ENCODE measurements at regions not wholly inside any gene's neighbourhood (a gene's known extent, or its start where the extent isn't known, plus 50 kb on each side); places are given as distances from the start of the nearest gene placed in this dataset.

DNA sequence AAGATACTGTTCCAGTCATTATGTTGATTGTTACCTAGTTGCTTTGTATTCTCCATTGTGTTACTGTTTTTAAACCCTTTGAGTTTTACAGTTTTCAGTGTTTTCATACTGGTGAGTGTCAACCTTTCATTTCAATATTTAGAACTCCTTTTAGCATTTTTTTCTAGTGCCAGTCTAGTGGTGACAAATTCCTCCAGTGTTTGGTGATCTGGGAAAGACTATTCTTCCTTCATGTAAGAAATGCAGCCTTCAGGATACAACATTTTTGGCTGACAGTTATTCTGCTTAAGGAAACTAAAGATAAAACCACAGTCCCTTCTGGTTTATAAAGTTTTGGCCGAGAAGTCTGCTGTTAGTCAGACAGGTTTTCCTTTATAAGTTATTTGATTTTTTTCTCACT, 143.8 kb downstream of the ETAA1 start:
- no peaks in the 10 kb centered on the region for H3K36me3 ChIP-seq
- no peaks in the 10 kb centered on the region for H3K27me3 ChIP-seq
- no peak overlapping the region for H3K27ac ChIP-seq
- no peak for ATAC-seq
- no peak for DNase-seq
- TF ChIP-seq, protein P1, sequence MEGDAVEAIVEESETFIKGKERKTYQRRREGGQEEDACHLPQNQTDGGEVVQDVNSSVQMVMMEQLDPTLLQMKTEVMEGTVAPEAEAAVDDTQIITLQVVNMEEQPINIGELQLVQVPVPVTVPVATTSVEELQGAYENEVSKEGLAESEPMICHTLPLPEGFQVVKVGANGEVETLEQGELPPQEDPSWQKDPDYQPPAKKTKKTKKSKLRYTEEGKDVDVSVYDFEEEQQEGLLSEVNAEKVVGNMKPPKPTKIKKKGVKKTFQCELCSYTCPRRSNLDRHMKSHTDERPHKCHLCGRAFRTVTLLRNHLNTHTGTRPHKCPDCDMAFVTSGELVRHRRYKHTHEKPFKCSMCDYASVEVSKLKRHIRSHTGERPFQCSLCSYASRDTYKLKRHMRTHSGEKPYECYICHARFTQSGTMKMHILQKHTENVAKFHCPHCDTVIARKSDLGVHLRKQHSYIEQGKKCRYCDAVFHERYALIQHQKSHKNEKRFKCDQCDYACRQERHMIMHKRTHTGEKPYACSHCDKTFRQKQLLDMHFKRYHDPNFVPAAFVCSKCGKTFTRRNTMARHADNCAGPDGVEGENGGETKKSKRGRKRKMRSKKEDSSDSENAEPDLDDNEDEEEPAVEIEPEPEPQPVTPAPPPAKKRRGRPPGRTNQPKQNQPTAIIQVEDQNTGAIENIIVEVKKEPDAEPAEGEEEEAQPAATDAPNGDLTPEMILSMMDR (IDR thresholded peaks at IDR 0.05): no peak
- 69 to 84% methylated on average over 1 of the region's 1 CpG for WGBS, 2 donors
- intact Hi-C loops (cut with DNase I): no loop called here
- no peaks in the 10 kb centered on the region for H3K4me1 ChIP-seq
- peaks cover 0 to 52% (median 10%) of the 10 kb centered on the region in 11 donors for H3K9me3 ChIP-seq
- H3K4me3 ChIP-seq: no peak overlapping the region

DNA sequence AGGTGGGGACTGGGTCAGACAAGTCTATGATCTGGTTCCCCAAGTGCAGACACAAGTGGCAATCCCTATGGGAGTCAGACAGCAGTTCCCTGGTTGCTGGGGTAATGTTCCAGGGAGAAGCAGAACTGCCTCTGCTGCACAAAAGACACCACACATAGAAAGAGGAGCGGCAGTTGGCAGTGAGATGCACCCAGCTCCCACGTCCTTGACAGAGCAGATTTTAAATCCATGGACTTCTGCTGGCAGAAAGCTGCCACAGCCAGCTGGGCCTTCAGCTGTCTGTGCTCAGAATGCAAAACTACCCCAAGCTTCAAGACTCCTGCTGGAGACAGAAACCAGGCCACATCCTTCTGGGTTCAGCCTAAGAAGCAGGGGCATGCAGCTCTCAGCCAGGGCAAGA, 147.2 kb downstream of the ETAA1 start:
- H3K4me3 ChIP-seq: no peak overlapping the region
- no peak for DNase-seq
- TF ChIP-seq, protein P1 (IDR thresholded peaks at IDR 0.05): no peak
- H3K27ac ChIP-seq: no peak overlapping the region
- no peaks in the 10 kb centered on the region for H3K4me1 ChIP-seq
- ATAC-seq: no peak
- H3K27me3 ChIP-seq: no peaks in the 10 kb centered on the region
- H3K36me3 ChIP-seq: no peaks in the 10 kb centered on the region
- 36 to 91% methylated on average over 2 of the region's 2 CpGs for WGBS, 2 donors
- H3K9me3 ChIP-seq: peaks cover 0 to 29% (median 6%) of the 10 kb centered on the region in 11 donors
- intact Hi-C loops (cut with DNase I): no loop called here

DNA sequence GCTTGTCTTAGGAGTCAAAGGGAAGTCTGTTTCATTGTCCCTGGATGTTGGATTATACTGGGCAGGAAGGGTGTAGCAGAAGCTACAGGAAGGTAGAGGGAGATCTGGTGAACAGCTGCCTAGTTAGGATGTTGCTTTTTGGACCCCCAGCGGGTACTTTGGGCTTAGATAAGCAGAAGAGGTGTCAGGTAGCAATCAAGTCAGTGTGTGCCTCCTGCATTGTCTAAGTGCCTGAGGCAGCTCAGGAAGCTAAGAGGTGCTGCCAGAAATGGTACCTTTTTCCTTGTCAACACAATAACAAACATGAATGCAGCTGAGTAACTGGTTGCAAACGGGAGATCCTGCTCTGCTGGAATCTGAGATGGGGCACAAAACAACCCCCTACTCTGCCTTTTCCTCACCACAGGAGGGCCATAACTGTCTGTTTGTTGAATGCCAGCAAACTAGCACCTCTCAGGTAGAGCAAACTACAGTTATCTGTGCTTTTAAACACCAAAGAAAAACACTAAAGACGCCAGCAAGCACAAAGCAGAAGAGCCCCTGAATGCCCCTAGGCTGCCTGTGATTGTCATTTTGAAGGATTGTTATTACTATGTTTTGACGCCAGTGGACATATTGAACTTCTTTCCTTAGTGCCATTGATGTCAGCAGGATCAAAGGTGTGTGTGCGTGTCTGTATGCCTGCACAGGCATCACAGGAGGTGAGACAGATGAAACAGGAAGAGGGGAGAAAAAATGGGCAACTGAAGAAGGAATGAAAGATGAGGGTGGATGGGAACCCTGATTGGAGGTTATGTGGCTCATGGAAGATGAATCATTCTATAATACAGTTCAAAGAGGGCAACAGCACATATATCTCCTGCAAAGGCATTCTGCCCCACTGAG, 151.4 kb downstream of the ETAA1 start:
- WGBS, 2 donors: 48 to 59% methylated on average over 5 of the region's 5 CpGs
- Histone ChIP-seq H3K27ac (no peak overlapping the region), H3K9me3 (no peaks in the 10 kb centered on the region), H3K4me1 (no peaks in the 10 kb centered on the region), H3K36me3 (no peaks in the 10 kb centered on the region), H3K27me3 (no peaks in the 10 kb centered on the region), H3K4me3 (no peak overlapping the region)
- TF ChIP-seq, protein P1 (IDR thresholded peaks at IDR 0.05): no peak
- intact Hi-C loops (cut with DNase I): no loop called here
- ATAC-seq (no peak), DNase-seq (no peak)

DNA sequence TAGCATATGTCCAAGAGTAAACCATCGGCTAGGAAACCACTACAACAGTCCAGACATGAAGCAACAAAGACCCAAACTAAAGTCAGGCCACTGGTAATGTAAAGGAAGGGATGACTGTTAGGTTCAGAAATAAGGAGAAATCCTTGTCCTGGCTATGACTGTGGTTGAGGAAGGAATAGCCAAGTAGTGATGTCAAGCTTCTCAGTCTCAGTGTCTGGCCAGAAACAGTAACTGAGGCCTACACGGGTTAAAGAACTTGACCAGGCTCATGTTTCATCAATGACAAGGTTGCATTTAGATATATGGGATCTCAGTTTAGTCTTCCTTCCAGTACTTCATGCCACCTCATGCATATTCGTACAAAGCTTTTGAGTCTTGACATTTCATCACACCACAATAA, 162.0 kb downstream of the ETAA1 start:
- TF ChIP-seq, protein P1 (IDR thresholded peaks at IDR 0.05): no peak
- WGBS, 2 donors: 83% methylated on average over 3 of the region's 3 CpGs
- Histone ChIP-seq H3K4me1 (peaks cover 0 to 24% (median 6%) of the 10 kb centered on the region in 9 donors), H3K27ac (no peak overlapping the region), H3K27me3 (no peaks in the 10 kb centered on the region), H3K36me3 (no peaks in the 10 kb centered on the region), H3K9me3 (no peaks in the 10 kb centered on the region), H3K4me3 (no peak overlapping the region)
- ATAC-seq: no peak
- intact Hi-C loops (cut with DNase I): no loop called here
- no peak for DNase-seq

Data from heart right ventricle (tissue), 16 donors.